Activated gamma-delta T cell treated with Interleukin-2 at 50 U/mL for 16 hours (primary cell): ENCODE measurements at regions not wholly inside any gene's neighbourhood (a gene's known extent, or its start where the extent isn't known, plus 50 kb on each side); places are given as distances from the start of the nearest gene placed in this dataset.
"Not testable (repeated sequence)": the region's sequence is repeated elsewhere in the genome, so short reads cannot be mapped to it uniquely, and the experiment has no call there.

Source experiments
- DNase-seq: peaks from one replicate; pipeline ENCODE4 v3.0.0-alpha.2; 2020

DNA sequence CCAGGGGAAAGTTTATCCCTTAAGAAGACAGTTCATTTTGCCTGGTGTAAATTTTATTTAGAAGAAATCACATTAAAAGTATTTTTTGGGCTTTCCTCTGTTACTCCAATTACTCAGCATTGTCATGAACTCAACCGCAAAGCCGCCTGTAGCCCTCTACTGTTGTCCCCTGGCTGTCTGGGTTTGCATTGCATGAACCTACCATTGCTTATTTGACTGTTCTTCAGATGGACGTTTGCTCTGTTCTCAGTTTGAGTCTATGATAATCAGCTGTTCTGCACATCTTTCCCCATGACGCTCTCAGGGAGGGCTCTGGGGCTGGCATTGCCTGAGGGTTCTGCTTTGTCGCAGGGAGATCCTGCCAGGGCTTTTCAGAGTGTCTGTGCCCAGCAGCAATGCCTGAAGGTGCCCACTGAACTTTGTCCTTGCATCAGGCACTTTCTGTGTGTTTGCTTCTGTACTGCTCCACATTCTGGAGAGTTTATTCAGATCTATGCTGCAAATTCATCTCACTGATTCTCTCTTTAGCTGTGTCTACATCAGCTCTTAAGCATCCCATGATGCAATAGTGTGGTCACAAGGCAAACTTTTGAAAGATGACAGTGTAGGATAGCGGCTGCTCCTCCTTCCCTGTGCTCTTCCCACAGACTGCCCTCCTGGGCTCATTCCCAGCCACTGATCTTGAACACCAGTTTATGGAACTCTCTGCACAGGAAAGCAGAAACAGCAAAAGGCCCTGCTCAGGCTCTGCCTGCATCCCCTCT, 370.8 kb downstream of the TMEM121 start:
- not testable (repeated sequence) for DNase-seq

DNA sequence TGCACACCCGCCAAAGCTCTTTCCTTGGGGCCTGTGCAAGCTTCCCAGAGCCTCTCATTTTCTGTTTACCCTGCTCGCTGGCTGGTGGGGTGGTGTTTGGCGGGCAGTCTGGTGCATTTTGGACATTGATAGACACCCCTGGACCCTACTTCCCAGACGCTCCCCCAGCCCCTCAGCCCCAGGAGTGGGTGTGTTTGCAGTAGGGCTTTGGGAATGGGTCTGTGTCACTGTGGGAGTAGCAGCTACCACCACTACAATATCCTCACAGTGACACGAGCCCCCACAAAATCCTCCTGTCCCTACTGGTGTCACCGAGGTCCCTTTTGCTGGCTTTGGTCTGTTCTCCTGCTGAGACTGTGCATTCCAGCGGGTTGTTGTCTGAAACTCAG, 371.3 kb downstream of the TMEM121 start:
- no peak for DNase-seq

DNA sequence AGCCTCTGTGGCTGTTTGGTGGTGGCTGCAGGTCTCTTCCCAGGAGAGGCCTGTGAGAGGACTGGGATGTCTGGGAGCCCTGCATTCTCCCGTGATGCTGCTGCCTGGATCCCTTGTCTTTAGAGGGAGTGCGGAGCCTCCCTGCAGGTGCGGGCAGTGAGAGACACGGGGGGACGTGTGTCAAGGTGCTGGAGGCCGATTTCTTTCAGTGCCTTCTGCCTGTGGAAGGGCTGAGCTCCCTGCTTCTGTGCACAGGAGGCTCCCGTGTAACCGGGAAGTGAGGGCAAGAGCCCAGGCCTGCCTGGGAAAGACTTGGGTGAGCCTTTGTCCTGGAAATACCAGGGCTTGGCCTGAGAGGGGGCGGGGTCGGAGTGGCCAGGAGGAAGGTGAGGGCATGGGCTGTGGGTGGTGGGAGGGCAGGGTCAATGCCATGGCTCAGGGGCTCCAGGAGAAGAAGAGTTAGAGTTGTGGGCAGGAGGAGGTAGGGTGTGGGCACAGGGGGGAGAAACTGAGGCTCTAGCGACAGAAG, 372.2 kb downstream of the TMEM121 start:
- no peak for DNase-seq

DNA sequence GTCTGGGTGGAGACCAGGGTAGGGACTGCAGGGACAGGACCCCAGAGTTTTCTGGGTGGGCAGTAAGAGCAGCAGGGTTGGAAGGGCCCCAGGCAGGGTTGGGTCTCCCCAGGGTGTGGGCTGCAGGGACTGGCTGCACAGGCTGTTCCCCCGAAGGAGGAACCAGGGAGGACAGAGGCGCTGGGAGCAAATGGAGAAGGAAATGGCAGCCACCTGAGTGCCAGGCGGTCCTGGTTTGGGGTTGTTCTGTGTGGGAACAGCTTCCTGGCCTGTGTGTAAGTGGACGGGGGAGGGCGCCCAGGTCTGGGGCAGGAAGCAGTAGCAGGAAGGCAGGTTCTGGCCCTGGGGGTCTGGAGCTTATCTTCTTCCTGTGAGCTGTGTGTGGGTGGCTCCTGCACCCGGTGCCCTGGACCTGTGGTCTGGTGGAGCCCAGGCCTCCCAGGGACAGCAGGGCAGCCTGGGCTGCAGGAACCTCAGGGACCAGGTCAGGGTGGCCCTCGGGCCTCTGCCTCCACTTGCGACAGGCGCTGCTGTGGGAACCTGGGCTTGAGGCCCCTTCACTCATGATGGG, 372.8 kb downstream of the TMEM121 start:
- no peak for DNase-seq

DNA sequence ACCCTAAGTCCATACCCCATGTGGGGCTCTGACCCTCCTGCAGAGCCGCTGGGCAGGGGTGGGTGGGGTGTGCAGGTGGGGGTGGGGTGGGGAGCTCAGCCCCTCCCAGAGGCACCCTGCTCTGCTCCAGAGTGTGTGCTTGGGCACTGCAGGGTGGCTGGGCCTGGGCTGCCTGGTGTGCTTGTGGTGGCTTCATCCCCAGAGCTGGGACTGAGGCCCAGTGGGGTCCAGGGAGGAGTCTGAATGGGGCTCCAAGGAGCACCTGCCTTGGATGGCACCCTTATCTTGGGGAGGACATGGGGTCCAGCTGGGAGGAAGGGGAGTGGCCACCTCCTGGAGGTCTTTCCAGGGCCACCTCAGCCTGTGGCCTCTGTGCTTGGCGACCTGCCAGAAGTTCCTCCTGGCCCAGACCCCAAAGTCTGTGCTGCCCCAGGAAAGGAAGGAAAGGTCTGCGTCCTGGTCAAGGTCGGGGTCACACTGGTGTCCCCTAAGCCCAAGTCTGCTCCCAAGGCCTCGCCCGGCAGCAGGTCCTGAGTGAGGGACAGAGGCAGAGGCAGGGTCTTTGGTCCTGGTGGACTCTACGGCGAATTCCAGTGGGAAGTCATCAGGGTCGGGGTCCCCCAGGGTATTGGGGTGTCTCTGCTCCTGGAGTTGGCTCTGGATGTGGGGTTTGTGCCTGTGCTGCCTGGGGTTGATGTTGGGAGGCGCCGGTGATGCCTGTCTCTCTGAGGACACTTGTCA, 373.4 kb downstream of the TMEM121 start:
- DNase-seq: no peak

DNA sequence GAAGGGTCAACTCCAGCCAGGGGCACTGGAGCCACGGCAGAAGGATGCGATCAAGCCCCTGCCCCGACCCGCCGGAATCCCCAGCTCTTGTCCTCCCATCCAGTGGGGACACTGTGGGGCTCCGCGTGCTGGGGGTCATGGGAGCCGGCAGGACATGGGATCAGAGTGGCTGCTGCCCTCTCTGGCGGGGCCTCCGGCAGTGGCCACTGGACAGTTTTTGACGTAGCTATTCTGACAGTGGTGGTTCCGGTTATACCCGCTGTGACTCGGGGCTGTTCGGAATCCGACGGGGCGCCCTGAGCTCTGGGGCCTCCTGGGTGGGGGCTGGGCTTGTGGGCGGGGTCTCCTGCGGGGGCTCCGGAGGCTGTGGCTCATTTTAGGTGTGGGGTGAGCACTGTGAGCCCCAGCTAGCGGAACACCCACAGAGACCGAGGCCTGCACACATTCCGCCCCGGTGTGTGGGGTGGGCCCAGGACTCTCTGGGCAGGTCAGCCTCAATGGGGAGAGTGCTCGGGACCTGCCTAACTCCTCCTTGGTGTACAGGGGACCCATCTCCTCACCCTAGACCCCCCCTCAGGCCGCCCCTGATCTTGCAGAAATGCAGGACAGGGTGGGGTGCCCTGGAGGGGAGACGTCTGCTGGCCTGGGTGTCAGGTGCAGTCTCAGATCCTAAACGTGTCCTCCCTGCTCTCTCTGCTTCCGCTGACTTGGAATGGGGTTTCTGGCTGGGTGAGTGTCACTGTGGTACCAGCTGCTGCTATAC, 374.2 kb downstream of the TMEM121 start:
- DNase-seq: no peak

DNA sequence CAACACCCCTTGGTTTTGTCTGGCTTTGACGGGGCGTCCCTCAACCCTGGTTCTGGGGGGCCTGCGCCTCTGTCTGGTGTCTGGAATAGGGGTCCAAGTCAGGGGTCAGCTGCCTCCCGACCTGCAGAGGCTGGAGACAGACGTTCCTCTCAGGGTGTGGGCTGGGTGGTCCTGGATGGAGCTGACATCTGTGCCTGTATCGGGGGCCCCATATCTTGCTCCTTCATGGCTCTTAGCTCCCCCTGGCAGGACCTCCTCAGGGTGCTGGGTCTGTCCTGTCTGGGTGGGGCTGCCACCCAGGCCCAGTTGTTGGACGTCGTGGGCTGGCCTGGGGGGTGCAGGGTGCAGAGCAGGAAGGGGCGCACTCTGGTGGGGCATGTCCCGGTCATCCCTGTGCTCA, 374.8 kb downstream of the TMEM121 start:
- DNase-seq: no peak

DNA sequence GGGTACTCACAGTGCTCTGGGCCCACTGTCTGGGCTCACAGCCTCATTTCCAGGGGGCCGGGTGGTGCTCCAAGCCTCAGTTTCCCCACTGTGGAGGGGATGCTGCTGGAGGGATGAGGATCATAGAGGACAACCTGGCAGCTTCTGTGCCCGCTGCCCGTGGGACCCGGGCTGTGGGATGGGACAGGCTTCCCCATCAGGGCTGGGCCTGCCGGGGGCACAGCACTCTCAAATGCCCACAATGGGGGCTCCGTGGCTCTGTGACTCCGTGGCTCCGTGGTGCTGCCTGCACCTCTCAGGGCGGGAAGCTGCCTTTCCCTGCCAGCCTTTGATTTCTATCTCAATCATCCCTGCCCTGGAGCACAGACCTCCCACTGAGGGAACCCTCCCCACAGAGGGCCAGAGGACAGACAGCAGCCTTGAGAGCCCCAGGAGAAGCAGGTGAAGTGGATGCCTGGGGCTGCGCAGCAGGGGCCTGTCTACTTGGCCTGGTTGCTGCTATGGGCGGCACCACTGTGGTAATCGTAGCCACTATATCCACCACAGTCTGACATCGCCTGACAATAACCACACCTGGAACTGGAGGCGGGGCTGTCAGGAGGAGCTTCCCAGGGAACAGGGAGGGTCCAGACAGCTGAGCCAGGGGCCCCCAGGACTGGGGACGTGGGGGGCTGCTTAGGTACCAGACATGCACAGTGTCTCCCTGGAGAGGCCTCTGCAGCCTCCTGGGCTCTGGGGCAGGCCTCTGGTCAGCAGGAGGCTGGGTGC, 375.9 kb downstream of the TMEM121 start:
- no peak for DNase-seq

DNA sequence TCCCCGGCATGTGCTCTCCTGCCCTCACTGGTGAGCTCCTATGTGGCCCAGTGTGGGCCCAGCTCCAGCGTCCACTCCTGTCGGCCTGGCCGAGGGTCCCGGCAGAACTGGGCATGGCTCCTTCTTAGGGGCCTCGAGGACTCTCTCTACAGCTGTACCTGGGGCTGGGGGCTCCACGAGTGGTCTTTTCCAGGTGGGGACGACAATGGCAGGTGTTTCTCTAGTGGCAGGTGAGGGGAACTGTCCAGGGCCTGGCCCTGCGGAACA, 376.4 kb downstream of the TMEM121 start:
- not testable (repeated sequence) for DNase-seq

DNA sequence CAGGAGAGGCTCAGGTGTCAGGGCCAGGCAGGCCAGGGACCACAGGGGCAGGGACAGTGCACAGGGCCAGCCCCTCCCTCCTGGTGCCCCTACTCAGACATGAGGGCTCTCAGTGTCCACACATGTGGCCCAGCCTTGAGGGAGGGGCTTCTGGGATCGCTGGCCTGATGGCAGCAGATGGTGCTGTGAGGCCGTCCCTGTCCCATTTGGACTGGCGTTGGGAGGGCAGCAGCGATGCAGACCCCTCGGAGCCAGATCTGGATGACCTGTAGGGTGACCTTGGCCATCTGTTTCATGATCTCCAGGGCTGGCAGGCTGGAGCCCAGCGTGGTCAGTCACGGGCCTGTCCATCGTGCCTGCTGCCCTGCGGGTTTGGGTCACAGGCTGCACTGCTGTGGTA, 377.6 kb downstream of the TMEM121 start:
- DNase-seq: no peak

DNA sequence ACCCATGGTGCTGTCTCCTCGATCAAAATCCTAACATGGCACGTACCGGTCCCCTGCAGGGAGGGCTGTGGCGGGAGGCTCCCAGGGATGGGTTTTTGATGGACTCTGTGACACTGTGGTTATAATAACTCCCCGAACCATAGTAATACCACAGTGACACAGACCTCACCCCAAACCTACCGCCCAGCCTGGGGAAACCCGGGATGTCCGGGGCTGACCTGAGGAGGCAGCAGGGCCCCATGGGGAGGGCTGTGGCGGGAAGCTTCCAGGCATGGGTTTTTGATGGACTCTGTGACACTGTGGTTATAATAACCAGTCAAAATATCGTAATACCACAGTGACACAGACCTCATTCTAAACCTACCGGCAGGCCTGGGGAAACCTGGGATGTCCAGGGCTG, 378.0 kb downstream of the TMEM121 start:
- DNase-seq: no peak

DNA sequence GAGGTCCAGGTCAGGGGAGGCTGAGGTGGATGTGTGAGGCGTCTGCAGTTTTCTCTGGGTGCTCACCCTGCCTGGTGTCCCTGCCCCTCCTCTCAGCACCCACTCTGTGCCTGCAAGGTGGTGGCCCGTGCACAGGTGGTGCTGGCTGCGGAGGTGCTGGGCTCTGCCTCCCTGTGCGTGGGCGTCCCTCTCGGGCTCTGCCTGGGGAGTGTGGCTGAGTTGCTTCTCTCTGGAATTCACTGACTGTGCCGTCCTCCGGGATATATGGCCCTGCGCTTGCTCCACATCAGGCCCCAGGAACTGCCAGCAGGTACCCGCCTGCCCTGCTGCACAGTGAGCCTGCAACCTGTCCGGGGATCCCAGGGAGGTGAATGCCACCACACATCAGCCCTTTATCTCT, 379.1 kb downstream of the TMEM121 start:
- DNase-seq: no peak

DNA sequence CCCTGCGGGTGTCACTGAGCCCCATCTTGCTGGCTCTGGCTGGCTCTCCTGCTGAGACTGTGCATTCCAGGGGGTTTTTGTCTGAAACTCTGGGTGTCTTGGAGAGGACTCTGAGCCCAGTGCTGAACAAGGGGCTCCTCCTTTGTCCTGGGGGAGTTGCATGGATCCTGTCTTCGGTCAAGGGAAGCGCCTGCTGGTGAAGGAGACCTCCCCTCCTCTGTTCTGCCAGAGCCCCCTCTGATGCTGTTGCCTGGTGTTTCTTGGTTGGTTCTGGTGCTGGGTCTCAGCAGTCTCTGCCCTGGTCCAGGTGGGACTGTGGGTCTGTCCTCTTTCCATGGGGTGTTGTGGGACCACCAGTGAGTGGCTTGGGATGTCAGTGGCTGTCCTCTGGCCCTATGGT, 380.9 kb downstream of the TMEM121 start:
- DNase-seq: no peak

DNA sequence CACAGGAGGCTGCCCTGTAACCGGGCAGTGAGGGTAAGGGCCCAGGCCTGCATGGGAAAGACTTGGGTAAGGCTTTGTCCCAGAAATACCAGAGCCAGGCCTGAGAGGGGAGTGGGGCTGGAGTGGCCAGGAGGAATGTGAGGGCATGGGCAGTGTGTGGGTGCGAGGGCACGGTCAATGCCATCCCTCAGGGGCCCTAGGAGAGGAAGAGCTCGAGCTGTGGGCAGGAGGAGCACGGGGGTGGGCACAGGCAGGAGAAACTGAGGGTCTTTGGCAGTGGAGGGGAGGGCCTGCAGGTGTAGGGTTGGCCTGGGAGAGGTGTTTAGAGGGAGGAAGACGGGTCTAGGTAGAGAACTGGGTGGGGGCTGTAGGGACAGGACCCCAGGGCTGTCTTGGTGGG, 381.6 kb downstream of the TMEM121 start:
- DNase-seq: no peak

DNA sequence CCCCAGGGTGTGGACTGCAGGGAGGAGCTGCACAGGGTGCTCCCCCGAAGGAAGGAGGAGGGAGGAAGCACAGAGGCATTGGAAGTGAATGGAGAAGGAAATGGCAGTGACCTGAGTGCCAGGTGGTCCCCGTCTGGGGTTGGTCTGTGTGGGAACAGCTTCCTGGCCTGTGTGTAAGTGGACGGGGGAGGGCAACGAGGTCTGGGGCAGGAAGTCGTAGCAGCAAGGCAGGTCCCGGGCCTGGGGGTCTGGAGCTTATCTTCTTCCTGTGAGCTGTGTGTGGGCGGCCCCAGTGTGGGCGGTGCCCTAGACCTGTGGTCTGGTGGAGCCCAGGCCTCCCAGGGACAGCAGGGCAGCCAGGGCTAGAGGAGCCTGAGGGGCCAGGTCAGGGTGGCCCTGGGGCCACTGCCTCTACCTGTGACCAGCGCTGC, 382.1 kb downstream of the TMEM121 start:
- no peak for DNase-seq

DNA sequence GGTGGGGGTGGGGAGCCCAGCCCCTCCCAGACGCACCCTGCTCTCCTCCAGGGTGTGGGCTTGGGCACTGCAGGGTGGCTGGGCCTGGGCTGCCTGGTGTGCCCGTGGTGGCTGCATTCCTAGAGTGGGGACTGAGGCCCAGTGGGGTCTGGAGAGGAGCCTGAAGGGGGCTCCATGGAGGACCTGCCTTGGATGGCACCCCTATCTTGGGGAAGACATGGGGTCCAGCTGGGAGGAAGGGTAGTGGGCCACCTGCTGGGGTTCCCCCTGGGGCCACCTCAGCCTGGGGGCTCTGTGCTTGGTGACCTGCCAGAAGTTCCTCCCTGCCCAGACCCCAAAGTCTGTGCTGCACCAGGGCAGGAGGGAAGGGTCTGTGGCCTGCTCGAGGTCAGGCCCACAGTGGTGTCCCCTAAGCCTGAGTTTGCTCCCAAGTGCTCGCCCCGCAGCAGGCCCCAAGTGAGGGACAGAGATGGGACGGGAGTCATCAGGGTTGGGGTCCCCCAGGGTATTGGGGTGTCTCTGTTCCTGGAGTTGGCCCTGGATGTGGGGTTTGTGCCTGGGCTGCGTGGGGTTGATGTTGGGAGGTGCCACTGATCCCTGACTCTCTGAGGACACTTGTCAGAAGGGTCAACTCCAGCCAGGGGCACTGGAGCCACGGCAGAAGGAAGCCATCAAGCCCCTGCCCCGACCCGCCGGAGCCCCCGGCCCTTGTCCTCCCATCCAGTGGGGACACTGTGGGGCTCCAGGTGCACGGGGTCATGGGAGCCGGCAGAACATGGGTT, 382.9 kb downstream of the TMEM121 start:
- no peak for DNase-seq

DNA sequence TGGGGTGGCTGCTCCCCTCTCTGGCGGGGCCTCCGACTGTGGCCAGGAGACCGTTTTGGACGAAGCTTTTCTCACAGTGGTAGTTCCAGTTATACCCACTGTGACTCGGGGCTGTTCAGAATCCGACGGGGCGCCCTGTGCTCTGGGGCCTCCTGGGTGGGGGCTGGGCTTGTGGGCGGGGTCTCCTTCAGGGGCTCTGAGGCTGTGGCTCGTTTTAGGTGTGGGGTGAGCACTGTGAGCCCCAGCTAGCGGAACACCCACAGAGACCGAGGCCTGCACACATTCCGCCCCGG, 383.4 kb downstream of the TMEM121 start:
- DNase-seq: not testable (repeated sequence)

DNA sequence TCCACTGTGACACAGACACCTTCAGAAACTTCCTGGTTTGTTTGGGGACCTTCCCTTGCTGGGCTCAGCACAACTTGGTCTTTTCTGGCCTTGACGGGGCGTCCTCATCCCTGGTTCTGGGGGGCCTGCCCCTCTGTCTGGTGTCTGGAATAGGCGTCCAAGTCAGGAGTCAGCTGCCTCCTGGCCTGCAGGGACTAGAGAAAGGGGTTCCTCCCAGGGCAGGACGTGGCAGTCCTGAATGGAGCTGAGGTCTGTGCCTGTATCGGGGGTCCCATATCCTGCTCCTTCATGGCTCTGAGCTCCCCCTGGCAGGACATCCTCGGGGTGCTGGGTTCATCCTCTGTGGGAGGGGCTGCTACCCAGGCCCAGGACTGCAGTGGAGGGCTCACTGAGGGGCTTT, 384.0 kb downstream of the TMEM121 start:
- no peak for DNase-seq

DNA sequence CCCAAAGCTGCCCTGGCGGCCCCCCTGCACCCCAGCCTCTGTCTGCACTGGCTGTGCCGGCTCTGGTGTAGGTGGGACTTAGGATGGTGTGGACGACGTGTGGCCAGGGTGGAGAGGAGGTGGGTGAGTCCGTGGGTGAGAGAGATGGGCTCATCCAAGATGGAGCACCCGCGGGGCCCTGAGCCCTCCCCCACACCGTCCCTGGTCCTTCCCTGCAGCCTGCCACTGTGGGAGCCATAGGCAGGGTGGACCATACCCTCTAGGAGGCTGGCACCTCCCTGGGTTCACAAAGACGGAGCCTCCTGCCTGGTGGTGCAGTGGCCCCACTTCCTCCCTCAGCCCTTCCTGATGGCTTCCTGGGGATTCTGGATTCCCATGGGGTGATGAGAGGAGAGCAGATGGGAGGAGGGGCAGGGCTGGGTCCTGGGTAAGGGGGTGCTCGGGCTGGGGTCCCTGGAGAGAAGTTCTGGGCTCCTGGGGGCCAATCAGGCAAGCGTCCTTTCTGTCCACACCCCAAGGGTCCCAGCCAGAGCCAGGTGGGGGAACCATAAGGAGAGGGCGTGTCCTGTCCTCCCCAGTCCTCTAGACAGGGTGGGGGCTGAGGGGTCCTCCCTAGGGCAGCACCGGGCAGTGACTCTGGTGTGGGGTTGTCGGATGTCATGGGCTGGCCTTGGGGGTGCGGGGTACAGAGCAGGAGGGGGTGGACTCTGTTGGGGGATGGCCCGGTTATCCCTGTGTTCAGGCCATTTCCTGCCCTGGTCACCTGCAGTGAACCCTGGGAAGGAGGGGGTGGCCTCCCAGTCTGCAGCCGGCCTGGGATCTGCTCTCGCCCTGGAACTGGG, 384.8 kb downstream of the TMEM121 start:
- DNase-seq: no peak

DNA sequence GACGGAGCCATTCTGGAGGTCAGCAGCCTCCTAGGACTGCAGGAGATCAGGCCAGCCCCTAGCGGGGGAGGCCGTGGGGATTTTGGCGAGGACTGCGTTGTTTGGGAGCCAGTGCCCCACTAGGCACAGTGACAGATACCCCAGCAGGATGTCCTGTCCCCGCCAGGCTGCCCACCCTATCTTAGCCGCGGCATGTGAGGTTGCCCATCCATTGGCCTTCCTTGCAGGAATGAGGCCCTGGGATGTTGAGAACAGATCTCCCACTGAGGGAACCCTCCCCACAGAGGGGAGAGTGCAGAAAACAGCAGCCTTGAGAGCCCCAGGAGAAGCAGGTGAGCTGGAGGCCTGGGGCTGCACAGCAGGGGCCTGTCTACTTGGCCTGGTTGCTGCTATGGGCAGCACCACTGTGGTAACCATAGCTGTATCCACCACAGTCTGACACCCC, 385.5 kb downstream of the TMEM121 start:
- not testable (repeated sequence) for DNase-seq

DNA sequence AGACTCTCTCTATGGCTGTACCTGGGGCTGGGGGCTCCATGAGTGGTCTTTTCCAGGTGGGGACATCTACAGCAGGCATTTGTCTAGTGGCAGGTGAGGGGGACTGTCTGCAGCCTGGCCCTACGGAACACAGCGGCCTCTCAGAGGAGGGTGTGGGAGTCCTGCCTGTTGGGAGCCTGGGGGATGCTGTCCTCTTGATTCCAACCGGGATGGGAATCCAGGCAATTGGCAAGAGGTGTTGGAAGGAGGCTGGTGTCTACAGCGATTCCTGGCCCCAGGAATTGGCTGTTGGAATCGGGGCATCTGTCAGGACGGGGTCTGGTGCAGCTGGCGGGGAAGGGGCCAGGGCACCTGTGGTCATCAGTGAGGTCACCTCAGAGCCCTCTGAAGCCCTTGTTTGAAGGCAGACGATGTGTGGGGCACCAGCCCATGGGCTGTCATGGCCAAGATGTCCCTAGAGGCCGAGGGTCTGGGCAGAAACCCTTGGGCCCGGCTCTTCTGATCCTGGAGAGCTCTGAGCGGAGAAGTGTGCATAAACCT, 386.3 kb downstream of the TMEM121 start:
- DNase-seq: no peak
